Mucosa of descending colon (tissue), 3 donors: ENCODE measurements at regions not wholly inside any gene's neighbourhood (a gene's known extent, or its start where the extent isn't known, plus 50 kb on each side); places are given as distances from the start of the nearest gene placed in this dataset.
A peak's percentile ranks its signal among the peaks of the same experiment; 100 is the strongest.

Experiments
- ATAC-seq: fragments of 200-7000 bp; cut with Tn5 transposase; one replicate; pipeline ENCODE4 v1.9.1; 2020; ENCODE audit warnings: mild to moderate bottlenecking, moderate library complexity
- DNase-seq, 3 donors: peaks; one replicate each; pipeline ENCODE4 v3.0.0-alpha.2; 2020
- H3K36me3 ChIP-seq: fragments of 200-600 bp; one replicate; pipeline ENCODE4 v1.8.0; 2021; ENCODE audit warnings: low read depth, mild to moderate bottlenecking
- H3K4me1 ChIP-seq: fragments of 200-600 bp; one replicate; pipeline ENCODE4 v1.8.0; 2021; ENCODE audit warnings: low read depth, mild to moderate bottlenecking
- H3K4me3 ChIP-seq: fragments of 200-600 bp; one replicate; pipeline ENCODE4 v1.8.0; 2021; ENCODE audit warnings: mild to moderate bottlenecking
- H3K9me3 ChIP-seq: fragments of 200-600 bp; one replicate; pipeline ENCODE4 v1.8.0; 2021; ENCODE audit warnings: mild to moderate bottlenecking
- intact Hi-C, 2 donors: fragments of 100-400 bp; cut with DNase I in 1 of 2; cut with micrococcal nuclease in 1 of 2; formaldehyde crosslinking; loops; one replicate each; pipeline versions ENCODE4 v1.11.0 to v1.11.1; 2022; cut with DNase I, micrococcal nuclease
- TF ChIP-seq, protein P1 (sequence below): fragments of 200-600 bp; IDR thresholded peaks from one replicate; pipeline ENCODE4 v1.8.0; 2022; ENCODE audit warnings: antibody characterized with exemption, mild to moderate bottlenecking
- donor health status: DM: no; HTN: no; CAD: no; lungs with moderate emphysema.
- donor health status: DM: no; HTN: no; CAD: no.
- donor health status: DM: no; HTN: yes; CAD: no.

DNA sequence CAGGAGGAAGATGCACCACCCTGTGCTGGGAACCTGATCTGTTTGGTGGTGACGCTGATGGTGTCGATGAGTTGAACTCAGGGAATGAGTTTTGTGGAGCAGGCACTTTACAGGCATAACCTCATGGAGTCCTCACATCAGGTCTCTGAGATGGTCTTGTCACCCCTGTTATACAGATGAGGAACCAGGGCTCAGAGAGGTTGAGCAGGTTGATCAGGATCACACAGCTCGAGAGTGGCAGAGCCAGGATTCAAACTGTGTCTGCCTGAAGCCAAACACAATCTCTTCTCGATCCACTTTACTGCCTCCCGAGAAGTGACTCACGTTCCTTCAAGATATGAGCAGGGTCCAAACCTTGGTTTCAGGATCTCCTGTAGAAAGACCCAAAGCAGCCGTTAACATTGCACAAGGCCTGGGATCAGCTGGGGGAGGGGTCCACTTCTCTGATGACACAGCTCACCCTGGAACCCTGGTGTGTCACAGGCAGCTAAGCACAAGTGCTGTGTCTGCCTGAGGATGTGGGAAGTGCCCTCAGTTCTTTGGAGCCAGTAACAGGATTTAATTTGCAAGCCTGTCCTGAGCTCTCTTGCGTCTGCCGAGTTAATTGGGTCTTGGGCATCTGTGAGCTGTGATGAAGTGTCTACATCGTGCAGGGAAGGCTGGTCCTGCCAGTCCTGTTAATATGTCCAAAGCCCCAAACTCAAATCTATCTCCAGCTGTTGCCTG is 65.4 kb upstream of the STUM start:
- Histone ChIP-seq H3K36me3 (no peaks in the 10 kb centered on the region), H3K9me3 (no peaks in the 10 kb centered on the region), H3K4me1 (peaks cover 7% of the 10 kb centered on the region), H3K4me3 (no peak overlapping the region)
- TF ChIP-seq, protein P1, sequence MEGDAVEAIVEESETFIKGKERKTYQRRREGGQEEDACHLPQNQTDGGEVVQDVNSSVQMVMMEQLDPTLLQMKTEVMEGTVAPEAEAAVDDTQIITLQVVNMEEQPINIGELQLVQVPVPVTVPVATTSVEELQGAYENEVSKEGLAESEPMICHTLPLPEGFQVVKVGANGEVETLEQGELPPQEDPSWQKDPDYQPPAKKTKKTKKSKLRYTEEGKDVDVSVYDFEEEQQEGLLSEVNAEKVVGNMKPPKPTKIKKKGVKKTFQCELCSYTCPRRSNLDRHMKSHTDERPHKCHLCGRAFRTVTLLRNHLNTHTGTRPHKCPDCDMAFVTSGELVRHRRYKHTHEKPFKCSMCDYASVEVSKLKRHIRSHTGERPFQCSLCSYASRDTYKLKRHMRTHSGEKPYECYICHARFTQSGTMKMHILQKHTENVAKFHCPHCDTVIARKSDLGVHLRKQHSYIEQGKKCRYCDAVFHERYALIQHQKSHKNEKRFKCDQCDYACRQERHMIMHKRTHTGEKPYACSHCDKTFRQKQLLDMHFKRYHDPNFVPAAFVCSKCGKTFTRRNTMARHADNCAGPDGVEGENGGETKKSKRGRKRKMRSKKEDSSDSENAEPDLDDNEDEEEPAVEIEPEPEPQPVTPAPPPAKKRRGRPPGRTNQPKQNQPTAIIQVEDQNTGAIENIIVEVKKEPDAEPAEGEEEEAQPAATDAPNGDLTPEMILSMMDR = no peak
- DNase-seq (no peak), ATAC-seq (no peak)
- intact Hi-C loops = no loop called here

DNA sequence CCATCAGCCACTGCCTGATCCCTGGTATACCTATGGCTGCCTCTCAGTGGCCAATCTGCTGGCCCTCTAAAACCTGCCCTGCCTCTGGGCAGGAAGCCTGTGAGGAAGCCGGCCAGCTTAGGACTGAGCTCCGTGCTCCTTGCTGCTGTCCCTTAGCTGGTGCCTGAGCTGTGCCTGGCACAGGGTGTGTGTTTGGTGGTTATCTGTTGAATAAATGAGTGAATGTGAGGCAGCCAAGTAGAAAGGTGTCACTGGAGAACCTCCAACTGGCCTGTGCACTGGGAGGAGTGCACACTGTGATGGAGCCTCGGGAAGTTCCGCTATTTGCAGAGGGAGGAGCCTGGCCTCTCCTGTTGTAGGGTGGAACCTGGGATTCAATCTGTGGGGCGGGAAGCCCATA is 63.4 kb upstream of the STUM start:
- H3K4me1 ChIP-seq = peaks cover 3% of the 10 kb centered on the region
- DNase-seq (peak in 1 of 3 donors; percentile 36), ATAC-seq (peak; percentile 74)
- no peaks in the 10 kb centered on the region for H3K36me3 ChIP-seq
- H3K9me3 ChIP-seq = no peaks in the 10 kb centered on the region
- no peak overlapping the region for H3K4me3 ChIP-seq
- intact Hi-C loops = no loop called here
- TF ChIP-seq, protein P1 = no peak

DNA sequence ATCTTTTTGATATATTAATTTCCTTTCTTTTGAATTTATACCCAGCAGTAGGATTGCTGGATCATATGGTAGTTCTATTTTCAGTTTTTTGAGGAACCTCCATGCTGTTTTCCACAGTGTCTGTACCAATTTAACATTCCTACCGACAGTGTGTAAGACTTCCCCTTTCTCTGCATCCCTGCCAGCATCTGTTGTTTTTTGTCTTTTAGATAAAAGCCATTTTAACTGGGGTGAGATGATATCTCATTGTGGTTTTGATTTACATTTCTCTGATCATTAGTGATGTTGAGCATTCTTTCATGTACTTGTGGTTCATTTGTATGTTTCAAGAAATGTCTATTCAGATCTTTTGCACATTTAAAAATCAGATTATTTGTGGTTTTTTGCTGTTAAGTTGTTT is 62.4 kb upstream of the STUM start:
- Histone ChIP-seq H3K36me3 (no peaks in the 10 kb centered on the region), H3K4me3 (no peak overlapping the region), H3K4me1 (no peaks in the 10 kb centered on the region), H3K9me3 (no peaks in the 10 kb centered on the region)
- DNase-seq (no peak), ATAC-seq (no peak)
- TF ChIP-seq, protein P1 = no peak
- intact Hi-C loops = no loop called here

DNA sequence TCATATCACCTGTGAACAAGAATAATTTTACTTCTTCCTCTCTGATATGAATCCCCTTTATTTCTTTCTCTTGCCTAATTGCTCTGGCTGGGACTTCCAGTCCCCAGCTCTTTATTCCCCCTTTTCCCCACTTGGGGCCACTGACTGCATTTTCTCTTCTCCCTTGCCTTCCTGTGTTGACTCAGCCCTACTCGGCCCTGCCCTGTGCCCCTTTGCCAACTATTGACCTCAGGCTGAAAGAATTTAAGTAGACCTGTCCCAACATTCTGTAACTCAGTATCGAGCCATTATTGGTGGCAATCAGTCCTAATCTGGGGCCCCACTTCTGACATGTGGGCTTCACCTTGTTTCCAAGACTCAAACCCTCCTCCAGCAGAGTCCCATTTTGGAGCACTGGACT is 60.6 kb upstream of the STUM start:
- H3K36me3 ChIP-seq = no peaks in the 10 kb centered on the region
- H3K4me1 ChIP-seq = no peaks in the 10 kb centered on the region
- no peak overlapping the region for H3K4me3 ChIP-seq
- DNase-seq (no peak), ATAC-seq (peak; percentile 24)
- no peaks in the 10 kb centered on the region for H3K9me3 ChIP-seq
- intact Hi-C loops = no loop called here
- TF ChIP-seq, protein P1 = no peak

DNA sequence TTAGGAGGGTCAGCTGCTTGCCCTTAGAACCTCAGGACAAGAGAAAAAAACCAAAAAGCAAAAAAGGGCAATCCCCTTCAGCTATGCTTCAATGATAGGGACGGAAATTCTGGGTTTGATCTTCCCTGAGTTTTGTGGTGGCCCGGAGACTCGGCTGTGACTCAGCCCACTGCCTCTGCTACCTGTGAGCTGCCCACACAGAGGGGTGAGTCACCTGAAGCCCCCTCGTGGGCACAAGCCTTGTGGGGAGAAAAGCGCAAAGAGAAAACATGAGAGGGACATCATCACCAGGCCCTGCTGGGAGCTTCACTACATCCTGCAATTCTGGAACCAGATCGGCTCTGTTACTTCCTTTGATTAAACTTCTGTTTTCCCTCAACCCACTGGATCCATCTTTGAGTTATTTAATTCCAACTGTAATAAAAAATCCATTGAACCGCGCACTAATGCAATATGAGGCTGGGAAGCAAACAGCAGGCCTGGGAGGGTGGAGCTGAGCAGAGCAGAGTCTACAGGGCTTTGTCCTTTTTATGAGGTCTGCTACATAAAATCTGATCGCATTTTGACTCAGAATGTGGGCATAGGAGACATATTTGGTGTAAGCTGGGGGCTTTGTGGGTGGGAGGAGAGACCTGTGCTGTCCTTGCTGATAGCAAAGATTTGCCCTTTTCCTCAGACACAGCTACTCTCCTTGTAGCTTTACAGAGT is 58.7 kb upstream of the STUM start:
- H3K4me1 ChIP-seq = no peaks in the 10 kb centered on the region
- no peaks in the 10 kb centered on the region for H3K36me3 ChIP-seq
- no peaks in the 10 kb centered on the region for H3K9me3 ChIP-seq
- TF ChIP-seq, protein P1 = no peak
- DNase-seq (peak in 1 of 3 donors; percentile 22), ATAC-seq (peak; percentile 66)
- intact Hi-C loops = no loop called here
- no peak overlapping the region for H3K4me3 ChIP-seq
